Upper lobe of left lung (tissue), 6 donors: ENCODE measurements at regions not wholly inside any gene's neighbourhood (a gene's known extent, or its start where the extent isn't known, plus 50 kb on each side); places are given as distances from the start of the nearest gene placed in this dataset.
A peak's percentile ranks its signal among the peaks of the same experiment; 100 is the strongest.
"Not testable (repeated sequence)": the region's sequence is repeated elsewhere in the genome, so short reads cannot be mapped to it uniquely, and the experiment has no call there.

Experiments
- ATAC-seq, 2 donors: fragments of 200-7000 bp; cut with Tn5 transposase; one replicate each; pipeline ENCODE4 v1.9.1; 2022; ENCODE audit warnings: mild to moderate bottlenecking in 2 of 2, moderate library complexity in 2 of 2; ENCODE audit not compliant: low FRiP score in 2 of 2
- DNase-seq, 2 donors: peaks; one replicate each; pipeline ENCODE4 v3.0.0-alpha.2; 2019 to 2020
- H3K27ac ChIP-seq, 4 donors: fragments of 200-600 bp; sonication (generic); one replicate each; pipeline ENCODE4 v1.5.1; 2016 to 2019
- H3K27me3 ChIP-seq, 4 donors: fragments of 200-600 bp; sonication (generic); one replicate each; pipeline ENCODE4 v1.5.1; 2017 to 2019
- H3K36me3 ChIP-seq, 4 donors: fragments of 200-600 bp; sonication (generic); one replicate each; pipeline ENCODE4 v1.5.1; 2016 to 2019
- H3K4me1 ChIP-seq, 4 donors: fragments of 200-600 bp; sonication (generic); one replicate each; pipeline ENCODE4 v1.5.1; 2018 to 2019
- H3K4me3 ChIP-seq, 4 donors: fragments of 200-600 bp; sonication (generic); one replicate each; pipeline ENCODE4 v1.5.1; 2017 to 2019; ENCODE audit warnings: mild to moderate bottlenecking in 2 of 4, moderate library complexity in 1 of 4
- H3K9me3 ChIP-seq, 4 donors: fragments of 200-600 bp; sonication (generic); one replicate each; pipeline ENCODE4 v1.5.1; 2018 to 2019
- EP300 ChIP-seq, 4 donors: sonication (generic); formaldehyde crosslinking; IDR thresholded peaks; one replicate each; pipeline ENCODE4 v1.5.1; 2017; ENCODE audit warnings: antibody characterized with exemption in 4 of 4, control low read depth in 2 of 4
- POLR2A ChIP-seq, 4 donors: fragments of 450-650 bp; IDR thresholded peaks; one replicate each; pipeline ENCODE4 v1.5.1; 2016 to 2017; ENCODE audit warnings: antibody characterized with exemption in 4 of 4, mild to moderate bottlenecking in 2 of 4
- POLR2AphosphoS5 ChIP-seq, 2 donors: sonication (generic); formaldehyde crosslinking; IDR thresholded peaks; one replicate each; pipeline ENCODE4 v1.5.1; 2017; ENCODE audit warnings: antibody characterized with exemption in 2 of 2
- WGBS, 2 donors: methylation state at CpG; one replicate each; pipeline ENCODE4 v1.1.5; 2017 to 2018; 5-methylcytosine and 5-hydroxymethylcytosine counted together
- TF ChIP-seq, protein P1 (sequence below), 6 experiments: fragments of 450-650 bp in 4 of 6; fragments of 200-600 bp in 2 of 6; sonication (generic) in 2 of 6; IDR thresholded peaks; one replicate each; pipeline ENCODE4 v1.5.1; 2016 to 2019; ENCODE audit warnings: antibody characterized with exemption in 6 of 6
- donor health status: DM: no; HTN: no; CAD: no; lungs with moderate emphysema.
- donor health status: DM: no; HTN: yes; CAD: no; lungs with severe emphysema.

- Histone ChIP-seq H3K4me3 (no peak overlapping the region), H3K36me3 (no peaks in the 10 kb centered on the region), H3K9me3 (no peaks in the 10 kb centered on the region), H3K27ac (no peak overlapping the region), H3K4me1 (no peaks in the 10 kb centered on the region), H3K27me3 (no peaks in the 10 kb centered on the region)
- 83 to 91% methylated on average over 2 of the region's 2 CpGs for WGBS, 2 donors
- ATAC-seq (no peak), DNase-seq (no peak)
- TF ChIP-seq POLR2A (IDR thresholded peaks at IDR 0.05) (no peak), POLR2AphosphoS5 (IDR thresholded peaks at IDR 0.05) (no peak), EP300 (IDR thresholded peaks at IDR 0.05) (no peak)
- TF ChIP-seq, protein P1, sequence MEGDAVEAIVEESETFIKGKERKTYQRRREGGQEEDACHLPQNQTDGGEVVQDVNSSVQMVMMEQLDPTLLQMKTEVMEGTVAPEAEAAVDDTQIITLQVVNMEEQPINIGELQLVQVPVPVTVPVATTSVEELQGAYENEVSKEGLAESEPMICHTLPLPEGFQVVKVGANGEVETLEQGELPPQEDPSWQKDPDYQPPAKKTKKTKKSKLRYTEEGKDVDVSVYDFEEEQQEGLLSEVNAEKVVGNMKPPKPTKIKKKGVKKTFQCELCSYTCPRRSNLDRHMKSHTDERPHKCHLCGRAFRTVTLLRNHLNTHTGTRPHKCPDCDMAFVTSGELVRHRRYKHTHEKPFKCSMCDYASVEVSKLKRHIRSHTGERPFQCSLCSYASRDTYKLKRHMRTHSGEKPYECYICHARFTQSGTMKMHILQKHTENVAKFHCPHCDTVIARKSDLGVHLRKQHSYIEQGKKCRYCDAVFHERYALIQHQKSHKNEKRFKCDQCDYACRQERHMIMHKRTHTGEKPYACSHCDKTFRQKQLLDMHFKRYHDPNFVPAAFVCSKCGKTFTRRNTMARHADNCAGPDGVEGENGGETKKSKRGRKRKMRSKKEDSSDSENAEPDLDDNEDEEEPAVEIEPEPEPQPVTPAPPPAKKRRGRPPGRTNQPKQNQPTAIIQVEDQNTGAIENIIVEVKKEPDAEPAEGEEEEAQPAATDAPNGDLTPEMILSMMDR (IDR thresholded peaks at IDR 0.05), result no peak
Measured at GRCh38 chr9:87040410-87041009, 93.2 kb upstream of the GAS1 start.

DNA sequence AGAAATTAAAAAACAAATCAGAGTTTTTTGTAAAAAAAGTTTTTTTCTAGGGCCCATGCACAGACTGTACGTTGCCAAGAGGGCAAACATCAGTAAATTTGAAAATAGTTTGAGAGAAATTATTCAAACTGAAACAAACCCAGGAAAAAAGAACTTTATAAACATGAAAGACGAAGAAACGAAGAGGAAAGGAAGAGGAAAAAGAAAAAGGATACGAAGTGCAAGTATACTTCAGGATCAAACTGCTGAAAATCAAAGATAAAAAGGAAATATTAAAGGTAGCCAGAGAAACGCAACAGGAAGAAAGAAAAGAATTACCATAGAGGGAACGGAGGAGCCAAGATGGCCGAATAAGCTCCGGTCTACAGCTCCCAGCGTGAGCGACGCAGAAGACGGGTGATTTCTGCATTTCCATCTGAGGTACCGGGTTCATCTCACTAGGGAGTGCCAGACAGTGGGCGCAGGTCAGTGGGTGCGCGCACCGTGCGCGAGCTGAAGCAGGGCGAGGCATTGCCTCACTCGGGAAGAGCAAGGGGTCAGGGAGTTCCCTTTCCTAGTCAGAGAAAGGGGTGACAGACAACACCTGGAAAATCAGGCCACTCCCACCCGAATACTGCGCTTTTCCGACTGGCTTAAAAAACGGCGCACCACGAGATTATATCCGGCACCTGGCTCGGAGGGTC lies 94.4 kb upstream of the GAS1 start:
- DNase-seq, result peak in 1 of 2 donors; percentile 15
- not testable (repeated sequence) for H3K4me1 ChIP-seq, ATAC-seq, H3K27me3 ChIP-seq, H3K4me3 ChIP-seq, H3K36me3 ChIP-seq, H3K27ac ChIP-seq, H3K9me3 ChIP-seq
- 81 to 92% methylated on average over 25 to 27 of the region's 29 CpGs for WGBS, 2 donors

- DNase-seq, H3K27ac ChIP-seq, H3K4me3 ChIP-seq, H3K27me3 ChIP-seq, ATAC-seq, H3K36me3 ChIP-seq, H3K9me3 ChIP-seq, H3K4me1 ChIP-seq: not testable (repeated sequence)
- 65 to 67% methylated on average over 2 of the region's 2 CpGs for WGBS, 2 donors
Measured at GRCh38 chr9:87049929-87050608, 102.8 kb upstream of the GAS1 start.

GRCh38 chr9:87054999-87055686 lies 107.8 kb upstream of the GAS1 start:
- DNase-seq (no peak), ATAC-seq (no peak)
- Histone ChIP-seq H3K27ac (no peak overlapping the region), H3K9me3 (no peaks in the 10 kb centered on the region), H3K27me3 (no peaks in the 10 kb centered on the region), H3K36me3 (no peaks in the 10 kb centered on the region), H3K4me1 (no peaks in the 10 kb centered on the region), H3K4me3 (no peak overlapping the region)
- no peak for TF ChIP-seq EP300 (IDR thresholded peaks at IDR 0.05)
- TF ChIP-seq, protein P1 (IDR thresholded peaks at IDR 0.05), result no peak
- TF ChIP-seq POLR2AphosphoS5 (IDR thresholded peaks at IDR 0.05), result no peak
- no peak for TF ChIP-seq POLR2A (IDR thresholded peaks at IDR 0.05)
- 71 to 82% methylated on average over 2 of the region's 2 CpGs for WGBS, 2 donors

GRCh38 chr9:87059772-87060171 lies 112.5 kb upstream of the GAS1 start:
- H3K27ac ChIP-seq, result no peak overlapping the region
- no peaks in the 10 kb centered on the region for H3K36me3 ChIP-seq
- WGBS, 2 donors, result 79 to 88% methylated on average over 1 to 2 of the region's 2 CpGs
- DNase-seq (no peak), ATAC-seq (no peak)
- H3K9me3 ChIP-seq, result no peaks in the 10 kb centered on the region
- TF ChIP-seq POLR2A (IDR thresholded peaks at IDR 0.05) (no peak), POLR2AphosphoS5 (IDR thresholded peaks at IDR 0.05) (no peak), EP300 (IDR thresholded peaks at IDR 0.05) (no peak)
- TF ChIP-seq, protein P1 (IDR thresholded peaks at IDR 0.05), result no peak
- no peaks in the 10 kb centered on the region for H3K27me3 ChIP-seq
- no peak overlapping the region for H3K4me3 ChIP-seq
- peaks cover 0 to 5% (median 0%) of the 10 kb centered on the region in 4 donors for H3K4me1 ChIP-seq
